Activated CD4-positive, alpha-beta T cell treated with anti-CD3 and anti-CD28 coated beads, Interleukin-2, Interleukin-4, amounts not matched to agents 100 ng/mL and 50 ng/mL, durations not matched to agents 16 hours and 8 hours (primary cell): ENCODE measurements at regions not wholly inside any gene's neighbourhood (a gene's known extent, or its start where the extent isn't known, plus 50 kb on each side); places are given as distances from the start of the nearest gene placed in this dataset.

Experiments
- DNase-seq: peaks from one replicate; pipeline ENCODE4 v3.0.0-alpha.2; 2020; ENCODE audit warnings: low spot score

GRCh38 chr1:94592571-94592920 lies 51.0 kb upstream of the F3 start:
- DNase-seq = no peak

GRCh38 chr1:94591823-94592570 lies 50.4 kb upstream of the F3 start:
- no peak for DNase-seq
